ENCODE measurements at regions not wholly inside any gene's neighbourhood (a gene's known extent, or its start where the extent isn't known, plus 50 kb on each side); places are given as distances from the start of the nearest gene placed in this dataset.

GRCh38 chr4:13910556-13910955 lies 283.0 kb upstream of the BOD1L1 start:
- H3K4me3 Mint-ChIP-seq: no peak overlapping the region
- peaks cover 5% of the 10 kb centered on the region; the same call in 1 of the 2 replicates for H3K9me2 ChIP-seq (ENCODE audit: insufficient read depth)
- ATAC-seq: no peak

GRCh38 chr4:13911256-13911655 lies 283.7 kb upstream of the BOD1L1 start:
- ATAC-seq (no peak), DNase-seq (ENCODE audit: low spot score) (no peak)
- no peaks in the 10 kb centered on the region; the same call in 1 of the 3 replicates for H3K4me1 Mint-ChIP-seq
- no peak overlapping the region for H3K4me3 ChIP-seq
- H3K4me1 ChIP-seq (ENCODE audit: insufficient read depth): 0 out of 2 replicates have a peak, but pooled peaks cover 5% of the 10 kb centered on the region
- H3K36me3 Mint-ChIP-seq (ENCODE audit: low read depth): no peaks in the 10 kb centered on the region
- H3K9me2 ChIP-seq (ENCODE audit: insufficient read depth): peaks cover 5% of the 10 kb centered on the region; the same call in 1 of the 2 replicates
- no peak overlapping the region for H3K4me2 ChIP-seq
- no peaks in the 10 kb centered on the region for H3K27me3 Mint-ChIP-seq (ENCODE audit: insufficient read depth, low read depth, poor library complexity)
- H2AFZ ChIP-seq: no peak overlapping the region
- no peaks in the 10 kb centered on the region for H3F3A ChIP-seq (replicated peaks; ENCODE audit: low read depth)
- no peaks in the 10 kb centered on the region for H3K36me3 ChIP-seq (ENCODE audit: insufficient read depth)
- H3K27ac ChIP-seq (ENCODE audit: low read depth): no peak overlapping the region
- no peaks in the 10 kb centered on the region for H3K79me2 ChIP-seq (replicated peaks; ENCODE audit: insufficient read depth)
- H3K4me3 Mint-ChIP-seq: no peak overlapping the region
- no peak overlapping the region for H3K27ac Mint-ChIP-seq
- H4K20me1 ChIP-seq (replicated peaks; ENCODE audit: insufficient read depth): no peaks in the 10 kb centered on the region
- no peaks in the 10 kb centered on the region for H3K27me3 ChIP-seq (ENCODE audit: insufficient read depth)
- H3K9me3 Mint-ChIP-seq: no peaks in the 10 kb centered on the region
- TF ChIP-seq EZH2 (IDR thresholded peaks at IDR 0.05; ENCODE audit: low read depth, unreplicated experiment) (no peak), REST (IDR thresholded peaks at IDR 0.05; ENCODE audit: unreplicated experiment) (no peak), ETS1 (IDR thresholded peaks at IDR 0.05) (no peak), EZH2phosphoT487 (IDR thresholded peaks at IDR 0.05; ENCODE audit: unreplicated experiment) (no peak), CREB1 (CRISPR knock-in tag; IDR thresholded peaks at IDR 0.05; ENCODE audit: low read depth) (no peak), POLR2AphosphoS5 (IDR thresholded peaks at IDR 0.05; ENCODE audit: low read depth) (no peak), ZNF331 (CRISPR knock-in tag; IDR thresholded peaks at IDR 0.05; ENCODE audit: low read depth) (no peak), ZNF114 (CRISPR knock-in tag; IDR thresholded peaks at IDR 0.05) (no peak), STAT1 (IDR thresholded peaks at IDR 0.05; ENCODE audit: unreplicated experiment) (no peak), ZNF462 (CRISPR knock-in tag; IDR thresholded peaks at IDR 0.05) (no peak), JUNB (IDR thresholded peaks at IDR 0.05; ENCODE audit: unreplicated experiment) (no peak), NANOG (IDR thresholded peaks at IDR 0.05; ENCODE audit: borderline replicate concordance) (no peak)

More at GRCh38 chr4:13910556-13910955, 283.0 kb upstream of the BOD1L1 start:
- no peak overlapping the region for H2AFZ ChIP-seq
- Mint-ChIP-seq H3K27ac (no peak overlapping the region), H3K9me3 (no peaks in the 10 kb centered on the region), H3K36me3 (ENCODE audit: low read depth) (no peaks in the 10 kb centered on the region), H3K4me1 (no peaks in the 10 kb centered on the region; the same call in 1 of the 3 replicates), H3K27me3 (ENCODE audit: insufficient read depth, low read depth, poor library complexity) (no peaks in the 10 kb centered on the region)
- DNase-seq (ENCODE audit: low spot score): no peak
- H3K4me3 ChIP-seq: no peak overlapping the region
- H3K27me3 ChIP-seq (ENCODE audit: insufficient read depth): no peaks in the 10 kb centered on the region
- no peaks in the 10 kb centered on the region for H3K79me2 ChIP-seq (replicated peaks; ENCODE audit: insufficient read depth)
- H4K20me1 ChIP-seq (replicated peaks; ENCODE audit: insufficient read depth): no peaks in the 10 kb centered on the region
- no peak overlapping the region for H3K4me2 ChIP-seq
- H3K4me1 ChIP-seq (ENCODE audit: insufficient read depth): 0 out of 2 replicates have a peak, but pooled peaks cover 5% of the 10 kb centered on the region
- H3K36me3 ChIP-seq (ENCODE audit: insufficient read depth): no peaks in the 10 kb centered on the region
- no peaks in the 10 kb centered on the region for H3F3A ChIP-seq (replicated peaks; ENCODE audit: low read depth)
- no peak for TF ChIP-seq EZH2 (IDR thresholded peaks at IDR 0.05; ENCODE audit: low read depth, unreplicated experiment)
- no peak overlapping the region for H3K27ac ChIP-seq (ENCODE audit: low read depth)

Data from GM23338 (cell line).